NCI-H1417 (cell line): ENCODE measurements at regions not wholly inside any gene's neighbourhood (a gene's known extent, or its start where the extent isn't known, plus 50 kb on each side); places are given as distances from the start of the nearest gene placed in this dataset.
A peak's percentile ranks its signal among the peaks of the same experiment; 100 is the strongest.
"Not testable (repeated sequence)": the region's sequence is repeated elsewhere in the genome, so short reads cannot be mapped to it uniquely, and the experiment has no call there.

Experiments
- DNase-seq, 3 experiments: peaks; one replicate each; lab custom pipeline; 2025; lab: John Stamatoyannopoulos, UW

- no peak for DNase-seq
These were observed 164.4 kb upstream of the AFDN start for GRCh38 chr6:167662075-167662880.

GRCh38 chr6:167662881-167663205, 163.9 kb upstream of the AFDN start:
- no peak for DNase-seq

GRCh38 chr6:167663316-167663715, 163.4 kb upstream of the AFDN start:
- DNase-seq, result no peak

GRCh38 chr6:167663784-167664443, 162.8 kb upstream of the AFDN start:
- no peak for DNase-seq

- peak in 1 of 3 experiments; percentile 25 for DNase-seq
These were observed 161.7 kb upstream of the AFDN start for GRCh38 chr6:167664678-167665660.

- DNase-seq, result no peak
These were observed 160.9 kb upstream of the AFDN start for GRCh38 chr6:167665698-167666330.

GRCh38 chr6:167666571-167667203, 160.0 kb upstream of the AFDN start:
- DNase-seq, result no peak

- no peak for DNase-seq
These were observed 159.3 kb upstream of the AFDN start for GRCh38 chr6:167667204-167668018.

- peak in 1 of 3 experiments; percentile 7 for DNase-seq
These were observed 158.5 kb upstream of the AFDN start for GRCh38 chr6:167668019-167668753.

GRCh38 chr6:167668754-167669552, 157.8 kb upstream of the AFDN start:
- no peak for DNase-seq

- DNase-seq, result no peak
These were observed 157.2 kb upstream of the AFDN start for GRCh38 chr6:167669553-167669849.

- DNase-seq, result no peak
These were observed 156.6 kb upstream of the AFDN start for GRCh38 chr6:167669870-167670802.

- DNase-seq, result no peak
These were observed 155.8 kb upstream of the AFDN start for GRCh38 chr6:167670938-167671338.

GRCh38 chr6:167671379-167671976, 155.2 kb upstream of the AFDN start:
- DNase-seq, result not testable (repeated sequence)

- DNase-seq, result no peak
These were observed 154.6 kb upstream of the AFDN start for GRCh38 chr6:167671977-167672687.

GRCh38 chr6:167672738-167673137, 154.0 kb upstream of the AFDN start:
- DNase-seq, result no peak

- DNase-seq, result no peak
These were observed 152.8 kb upstream of the AFDN start for GRCh38 chr6:167673946-167674345.
